GM18526 (cell line): ENCODE measurements at regions not wholly inside any gene's neighbourhood (a gene's known extent, or its start where the extent isn't known, plus 50 kb on each side); places are given as distances from the start of the nearest gene placed in this dataset.

Source experiments
- POLR2A ChIP-seq: IDR thresholded peaks from 3 replicates; pipeline ENCODE4 v1.6.1; 2011; ENCODE audit not compliant: insufficient read length; ENCODE audit errors: extremely low read depth

DNA sequence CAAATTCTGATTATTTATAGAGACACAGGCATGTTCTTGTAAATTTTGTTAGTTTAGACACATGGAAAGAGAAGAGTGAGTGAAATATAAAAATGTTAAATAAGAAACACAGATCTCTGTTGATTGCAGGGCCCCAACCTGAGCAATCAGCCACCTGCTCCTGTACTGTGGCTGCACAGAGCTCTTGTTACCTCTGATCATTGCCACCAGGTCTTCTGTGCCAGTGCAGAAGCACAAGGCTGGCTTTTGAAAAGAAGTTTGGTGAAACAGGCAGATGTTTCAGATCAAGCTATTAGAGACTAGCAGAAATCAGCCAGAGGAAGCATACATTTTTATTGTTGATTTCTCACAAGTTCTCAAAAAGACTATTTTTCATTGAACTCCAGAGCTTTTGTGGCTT, 434.1 kb upstream of the OR4E1 start:
- no peak for TF ChIP-seq POLR2A

DNA sequence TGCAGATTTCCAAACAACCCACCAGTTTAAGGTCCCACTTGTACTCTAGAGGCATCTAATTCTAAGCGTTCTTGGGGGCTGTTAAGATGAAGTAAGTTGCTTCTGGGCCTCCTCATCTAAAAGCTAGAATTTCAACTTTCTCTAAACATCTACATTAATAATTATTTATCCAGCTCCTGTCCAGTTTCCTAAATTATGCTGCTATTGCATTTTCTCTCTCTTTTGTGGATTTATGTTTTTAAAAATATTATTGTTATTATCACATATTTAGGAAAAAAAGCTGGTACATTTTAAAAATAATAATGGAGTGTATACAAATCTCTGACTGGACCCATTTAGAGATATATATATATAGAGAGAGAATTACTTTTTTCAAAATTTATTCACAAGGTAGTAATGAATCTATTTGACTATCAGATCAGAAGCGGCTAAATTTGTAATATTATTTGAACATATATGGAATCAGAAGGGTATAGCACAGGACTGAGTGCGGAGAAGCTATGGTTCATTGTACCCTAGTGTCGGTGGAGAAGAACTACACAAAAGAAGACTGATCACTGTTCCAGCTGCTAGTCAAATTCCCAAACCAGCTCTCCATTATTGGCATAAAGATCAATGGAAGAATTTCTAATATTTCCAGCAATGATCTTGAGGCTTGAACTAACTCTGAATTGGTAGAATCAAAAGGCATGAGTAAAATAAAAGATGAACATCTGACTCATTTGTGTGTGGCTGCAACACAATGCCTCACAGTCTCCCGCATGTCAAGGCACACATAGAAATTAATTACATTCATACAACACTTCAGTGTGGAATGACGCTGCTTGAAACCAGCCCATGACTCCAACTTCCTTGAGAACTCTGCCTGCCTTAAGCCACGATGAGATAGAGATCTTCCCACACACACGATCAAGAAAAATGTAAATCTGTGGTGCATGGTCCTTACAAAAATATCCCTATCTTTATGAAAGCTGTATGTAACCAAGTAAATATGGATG, 433.4 kb upstream of the OR4E1 start:
- TF ChIP-seq POLR2A, result no peak

GRCh38 chr14:22105624-22106006, 432.0 kb upstream of the OR4E1 start:
- TF ChIP-seq POLR2A, result no peak

DNA sequence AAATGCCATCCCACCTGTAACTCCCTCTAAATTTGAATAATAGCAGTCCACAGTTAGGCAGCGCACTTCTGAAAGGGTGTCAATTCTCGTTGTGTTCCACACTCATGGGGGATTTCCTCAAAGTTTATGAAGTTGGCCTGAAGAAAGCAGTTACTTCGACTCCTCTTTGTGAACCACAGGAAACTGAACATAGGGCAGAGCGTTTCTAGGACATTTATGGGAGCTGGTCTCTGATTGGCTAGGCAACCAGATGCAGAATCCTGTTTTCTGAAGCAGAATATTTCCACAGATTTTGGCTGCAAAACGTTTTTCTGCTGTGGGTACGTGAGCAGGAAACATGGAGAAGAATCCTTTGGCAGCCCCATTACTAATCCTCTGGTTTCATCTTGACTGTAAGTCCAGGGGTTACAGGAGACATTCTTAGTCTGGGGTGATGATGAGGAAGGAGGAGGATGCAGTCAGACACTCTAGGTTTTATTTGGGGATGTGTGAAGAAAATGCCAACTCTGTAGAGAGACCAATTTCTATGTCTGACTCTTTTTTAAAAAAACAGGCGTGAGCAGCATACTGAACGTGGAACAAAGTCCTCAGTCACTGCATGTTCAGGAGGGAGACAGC, 431.5 kb upstream of the OR4E1 start:
- no peak for TF ChIP-seq POLR2A

DNA sequence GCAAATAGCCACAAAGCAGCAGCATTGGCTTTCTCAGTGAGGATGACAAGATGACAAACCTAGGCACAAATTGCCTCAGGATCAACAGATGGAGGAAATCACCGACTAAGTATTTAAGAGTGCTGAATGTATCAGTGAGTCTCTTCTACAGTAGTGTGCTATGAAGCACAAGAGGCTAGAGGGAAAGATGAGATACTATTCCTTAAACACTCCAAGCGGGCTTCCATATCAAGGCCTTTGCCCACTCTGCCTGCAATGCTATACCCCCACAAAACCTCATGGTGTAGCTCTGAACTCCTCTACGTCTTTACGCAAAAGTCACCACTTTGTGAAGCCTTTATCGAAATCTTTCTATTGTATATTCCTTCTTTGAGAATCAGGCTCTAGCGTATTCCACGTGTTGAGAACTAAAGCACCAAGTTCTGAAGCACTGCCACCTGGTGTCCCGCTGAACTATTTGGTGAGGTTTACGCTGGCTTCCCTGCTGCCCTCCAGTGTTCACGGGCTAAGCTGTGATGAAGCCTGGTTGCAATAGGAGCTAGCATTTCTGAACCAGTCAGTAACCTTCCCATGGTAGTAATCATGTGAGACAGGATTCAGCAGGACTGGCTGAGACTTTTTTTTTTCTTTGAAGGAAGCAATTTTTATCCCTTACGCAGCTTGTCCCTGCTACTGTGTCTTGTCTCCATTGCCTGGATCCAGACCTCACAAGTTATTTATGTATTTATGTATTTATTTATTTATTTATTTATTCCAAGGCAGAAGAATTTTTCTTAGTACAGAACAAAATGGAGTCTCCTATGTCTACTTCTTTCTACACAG, 426.5 kb upstream of the OR4E1 start:
- no peak for TF ChIP-seq POLR2A

DNA sequence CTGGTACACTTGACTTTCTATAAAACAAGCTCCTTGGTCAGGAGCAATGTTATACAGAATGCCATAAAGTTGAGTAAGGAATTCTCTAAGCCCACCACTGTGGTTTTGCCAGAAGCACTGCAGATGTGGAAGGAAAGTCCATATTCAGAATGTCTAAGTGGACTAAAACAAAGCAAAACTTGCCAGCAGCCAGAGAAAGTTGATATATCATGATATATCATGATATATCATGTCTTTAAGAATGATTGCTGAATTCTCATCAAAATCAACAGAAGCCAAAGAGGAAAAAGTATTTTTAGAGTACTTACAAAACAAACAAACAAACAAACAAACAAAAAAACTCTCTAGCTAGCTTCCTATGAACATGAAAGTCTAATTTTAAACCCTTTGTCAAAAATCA, 424.8 kb upstream of the OR4E1 start:
- no peak for TF ChIP-seq POLR2A

- no peak for TF ChIP-seq POLR2A
These were observed 424.1 kb upstream of the OR4E1 start for GRCh38 chr14:22097586-22098292.

DNA sequence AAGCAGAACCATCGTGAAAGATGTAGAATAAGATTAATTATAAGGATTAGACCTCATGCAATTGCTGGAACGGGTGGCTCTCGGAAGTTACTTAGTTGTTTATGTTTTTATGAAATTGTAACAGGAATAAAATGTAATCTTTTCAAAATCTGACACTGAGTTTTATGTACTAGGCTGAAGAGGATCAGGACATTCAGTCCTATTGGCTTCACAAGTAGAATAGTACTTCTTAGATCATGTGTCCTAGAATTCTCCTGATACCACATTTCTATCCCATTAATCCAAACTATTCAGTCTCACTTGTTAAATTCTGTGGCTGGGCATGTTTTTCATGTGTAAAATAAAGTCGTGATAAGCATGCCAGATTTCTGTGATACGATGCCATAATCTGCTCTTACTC, 423.5 kb upstream of the OR4E1 start:
- no peak for TF ChIP-seq POLR2A

- no peak for TF ChIP-seq POLR2A
These were observed 422.9 kb upstream of the OR4E1 start for GRCh38 chr14:22096514-22096895.

GRCh38 chr14:22095860-22096513, 422.4 kb upstream of the OR4E1 start:
- TF ChIP-seq POLR2A, result no peak

- no peak for TF ChIP-seq POLR2A
These were observed 416.3 kb upstream of the OR4E1 start for GRCh38 chr14:22089940-22090339.

DNA sequence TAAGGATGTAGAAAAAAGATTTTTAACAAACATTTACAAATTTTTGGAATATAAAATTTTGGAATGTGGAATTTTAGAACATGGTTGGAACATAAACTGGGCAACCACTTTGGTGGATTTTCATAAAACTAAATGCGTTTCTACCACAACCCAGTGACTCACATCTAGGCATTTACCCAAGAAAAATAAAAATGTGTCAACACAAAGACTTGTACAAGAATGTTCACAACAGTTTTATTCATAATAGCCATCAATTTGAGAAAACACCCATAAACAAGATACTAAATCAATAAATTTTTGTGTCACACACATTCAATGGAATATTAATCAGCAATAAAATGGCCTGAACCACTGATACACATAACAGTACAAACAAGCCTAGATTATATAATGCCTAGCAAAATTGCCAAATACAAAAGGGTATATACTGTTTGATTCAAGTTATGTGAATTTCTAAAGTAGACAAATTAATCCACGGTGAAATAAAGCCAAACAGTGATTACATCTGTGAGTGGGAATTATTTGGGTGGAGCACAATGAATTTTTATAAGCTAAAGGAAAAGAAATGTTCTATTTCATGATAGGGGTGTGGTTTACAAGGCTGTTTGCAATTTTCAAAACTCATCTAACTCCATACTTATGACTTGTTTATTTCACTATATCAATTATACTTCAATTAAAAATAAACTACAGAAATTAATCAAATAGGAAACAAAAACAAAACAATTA, 415.2 kb upstream of the OR4E1 start:
- TF ChIP-seq POLR2A, result no peak

DNA sequence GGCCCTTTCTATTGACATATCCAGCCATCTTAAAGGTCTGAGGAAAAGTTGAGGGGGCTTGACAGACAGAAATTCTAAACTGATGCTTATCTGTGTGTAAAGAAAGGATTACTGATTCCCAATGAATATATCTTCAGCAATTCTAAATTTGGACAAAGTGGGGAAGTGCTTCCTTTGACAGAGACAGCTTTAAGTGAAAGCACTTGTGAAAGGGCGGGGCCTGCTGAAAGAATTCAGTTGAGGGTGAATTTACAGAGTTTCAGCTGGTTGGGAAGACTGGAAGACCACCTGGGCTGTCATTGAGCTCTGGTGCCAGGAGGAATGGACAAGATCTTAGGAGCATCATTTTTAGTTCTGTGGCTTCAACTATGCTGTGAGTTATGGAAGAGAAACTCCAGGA, 412.5 kb upstream of the OR4E1 start:
- TF ChIP-seq POLR2A, result no peak
